Astrocyte of the spinal cord (primary cell): ENCODE measurements at regions not wholly inside any gene's neighbourhood (a gene's known extent, or its start where the extent isn't known, plus 50 kb on each side); places are given as distances from the start of the nearest gene placed in this dataset.
"Not testable (repeated sequence)": the region's sequence is repeated elsewhere in the genome, so short reads cannot be mapped to it uniquely, and the experiment has no call there.

Experiments used
- DNase-seq: peaks from one replicate; pipeline ENCODE4 v3.0.0; 2011; ENCODE audit warnings: low read depth, low spot score
- H3K4me3 ChIP-seq: 2 replicates; pipeline ENCODE4 v1.5.1; 2011; ENCODE audit warnings: low read depth, mild to moderate bottlenecking, low read length, moderate library complexity
- in situ Hi-C: cut with HindIII; loops from 2 replicates; pipeline ENCODE4 v1.10.0; 2017; ENCODE audit warnings: low sequenced_read_pairs
- TF ChIP-seq, protein P1 (sequence below): IDR thresholded peaks from 2 replicates; pipeline ENCODE4 v1.5.1; 2012; ENCODE audit warnings: low read depth, mild to moderate bottlenecking, low read length, inconsistent platforms

DNA sequence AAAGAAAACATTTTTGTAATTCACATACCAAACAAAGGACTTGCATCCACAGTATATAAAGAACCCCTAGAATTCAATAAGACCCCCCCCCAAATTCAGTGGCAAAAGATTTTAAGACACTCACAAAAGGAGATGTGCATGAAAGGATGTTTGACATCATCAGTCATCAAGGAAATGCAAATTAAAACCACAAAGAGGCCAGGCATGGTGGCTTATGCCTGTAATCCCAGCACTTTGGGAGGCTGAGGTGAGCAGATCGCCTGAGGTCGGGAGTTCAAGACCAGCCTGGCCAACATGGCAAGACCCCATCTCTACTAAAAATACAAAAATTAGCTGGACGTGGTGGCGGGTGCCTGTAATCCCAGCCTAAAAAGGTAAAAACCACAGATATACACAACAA lies 61.3 kb downstream of the AIPL1 start:
- H3K4me3 ChIP-seq, DNase-seq, in situ Hi-C loops: not testable (repeated sequence)

DNA sequence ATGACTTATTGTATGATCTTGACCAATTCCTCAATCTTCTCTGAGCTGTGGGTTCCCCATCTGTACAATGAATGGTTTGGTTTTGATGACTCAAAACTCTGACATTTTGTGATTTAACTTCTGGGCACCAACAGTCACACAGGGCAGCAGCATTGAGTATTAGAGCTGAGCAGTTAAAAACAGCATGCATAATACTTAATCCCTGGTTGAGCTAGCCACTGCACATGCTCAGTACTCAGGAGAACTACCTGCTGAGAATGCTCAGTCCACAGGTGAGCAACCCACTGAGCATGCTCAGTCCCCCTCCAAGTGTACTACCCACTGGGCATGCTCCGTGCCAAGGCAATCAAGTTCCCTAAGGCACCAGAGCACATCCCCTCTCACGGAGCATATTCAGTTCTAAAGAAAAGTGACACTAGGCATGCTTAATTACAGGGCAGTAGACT lies 68.7 kb downstream of the AIPL1 start:
- in situ Hi-C loops: no loop called here
- peak; percentile 50 for DNase-seq
- TF ChIP-seq, protein P1, sequence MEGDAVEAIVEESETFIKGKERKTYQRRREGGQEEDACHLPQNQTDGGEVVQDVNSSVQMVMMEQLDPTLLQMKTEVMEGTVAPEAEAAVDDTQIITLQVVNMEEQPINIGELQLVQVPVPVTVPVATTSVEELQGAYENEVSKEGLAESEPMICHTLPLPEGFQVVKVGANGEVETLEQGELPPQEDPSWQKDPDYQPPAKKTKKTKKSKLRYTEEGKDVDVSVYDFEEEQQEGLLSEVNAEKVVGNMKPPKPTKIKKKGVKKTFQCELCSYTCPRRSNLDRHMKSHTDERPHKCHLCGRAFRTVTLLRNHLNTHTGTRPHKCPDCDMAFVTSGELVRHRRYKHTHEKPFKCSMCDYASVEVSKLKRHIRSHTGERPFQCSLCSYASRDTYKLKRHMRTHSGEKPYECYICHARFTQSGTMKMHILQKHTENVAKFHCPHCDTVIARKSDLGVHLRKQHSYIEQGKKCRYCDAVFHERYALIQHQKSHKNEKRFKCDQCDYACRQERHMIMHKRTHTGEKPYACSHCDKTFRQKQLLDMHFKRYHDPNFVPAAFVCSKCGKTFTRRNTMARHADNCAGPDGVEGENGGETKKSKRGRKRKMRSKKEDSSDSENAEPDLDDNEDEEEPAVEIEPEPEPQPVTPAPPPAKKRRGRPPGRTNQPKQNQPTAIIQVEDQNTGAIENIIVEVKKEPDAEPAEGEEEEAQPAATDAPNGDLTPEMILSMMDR: no peak
- no peak overlapping the region for H3K4me3 ChIP-seq

DNA sequence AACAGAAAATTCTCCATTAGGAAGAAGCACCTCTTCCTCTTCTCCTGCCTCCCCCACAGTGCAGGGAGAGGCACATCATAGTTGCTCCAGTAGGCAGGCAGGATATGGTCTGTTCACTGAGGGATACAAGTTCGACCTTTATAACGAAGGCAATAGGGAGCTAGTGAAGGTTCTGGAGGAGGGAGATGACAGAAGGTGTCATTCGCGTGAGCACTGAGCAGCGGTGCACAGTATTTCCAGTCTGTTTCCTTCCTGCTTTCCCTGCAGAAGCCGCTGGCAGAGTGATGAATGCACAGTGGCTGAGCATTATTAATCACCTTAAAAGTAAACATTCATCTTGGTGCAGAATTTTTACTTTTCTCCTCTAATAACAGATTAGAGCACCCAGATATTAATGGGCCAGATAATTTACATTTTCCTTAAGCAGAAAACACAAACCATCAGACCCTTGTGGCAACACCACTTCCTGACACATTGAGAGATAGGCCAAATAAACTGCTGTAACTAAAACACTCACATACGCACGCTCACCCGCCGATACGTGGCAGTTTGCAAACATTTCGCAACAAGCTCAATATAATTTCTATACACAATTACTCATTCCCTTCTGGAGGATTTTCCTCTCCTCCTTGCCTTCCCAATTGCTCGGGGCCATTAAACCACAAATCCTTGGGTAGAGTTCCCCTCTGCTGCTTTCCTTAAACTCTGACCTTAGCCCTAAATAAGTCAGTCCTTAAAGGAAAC lies 69.5 kb downstream of the AIPL1 start:
- no peak overlapping the region for H3K4me3 ChIP-seq
- TF ChIP-seq, protein P1: no peak
- DNase-seq: peak; percentile 39
- in situ Hi-C loops: no loop called here

DNA sequence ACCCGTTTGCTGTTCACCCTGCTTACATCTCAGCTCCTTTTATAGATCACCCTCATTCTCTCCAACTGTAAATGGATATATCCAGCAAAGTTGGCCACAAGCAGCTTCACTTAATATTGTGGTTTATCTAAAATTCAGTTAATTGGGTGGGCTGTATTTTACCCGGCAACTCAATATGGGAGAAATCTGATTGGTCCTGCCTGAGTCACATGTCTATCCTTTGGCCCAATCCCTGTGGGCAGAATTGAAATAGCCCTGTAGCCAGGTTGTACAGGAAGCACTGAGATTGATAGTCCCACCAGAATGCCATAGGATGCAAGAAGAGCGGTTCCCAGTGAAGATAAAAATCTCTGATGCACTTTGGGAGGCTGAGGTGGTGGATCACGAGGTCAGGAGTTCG lies 73.2 kb downstream of the AIPL1 start:
- TF ChIP-seq, protein P1: no peak
- H3K4me3 ChIP-seq: no peak overlapping the region
- DNase-seq: no peak
- in situ Hi-C loops: no loop called here

DNA sequence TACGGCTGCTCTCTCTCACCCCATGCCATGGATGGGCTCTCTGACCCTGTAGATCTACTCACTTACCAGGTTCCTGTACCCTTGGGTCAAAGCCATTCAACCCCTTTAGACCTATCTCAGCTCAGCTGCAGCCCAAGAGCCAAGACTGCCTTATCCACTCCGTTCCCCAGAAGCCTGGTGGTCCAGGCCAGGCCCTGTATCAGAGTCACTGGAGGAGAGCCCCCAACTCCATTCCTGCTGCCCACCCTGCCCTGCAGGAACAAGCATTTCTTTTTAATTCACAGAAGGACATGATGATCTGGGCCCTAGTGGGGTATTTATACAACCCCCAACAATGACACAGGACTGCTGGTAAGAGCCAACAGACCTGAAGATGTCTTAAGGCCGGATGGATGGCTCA lies 76.8 kb downstream of the AIPL1 start:
- H3K4me3 ChIP-seq: no peak overlapping the region
- DNase-seq: no peak
- TF ChIP-seq, protein P1: no peak
- in situ Hi-C loops: no loop called here

DNA sequence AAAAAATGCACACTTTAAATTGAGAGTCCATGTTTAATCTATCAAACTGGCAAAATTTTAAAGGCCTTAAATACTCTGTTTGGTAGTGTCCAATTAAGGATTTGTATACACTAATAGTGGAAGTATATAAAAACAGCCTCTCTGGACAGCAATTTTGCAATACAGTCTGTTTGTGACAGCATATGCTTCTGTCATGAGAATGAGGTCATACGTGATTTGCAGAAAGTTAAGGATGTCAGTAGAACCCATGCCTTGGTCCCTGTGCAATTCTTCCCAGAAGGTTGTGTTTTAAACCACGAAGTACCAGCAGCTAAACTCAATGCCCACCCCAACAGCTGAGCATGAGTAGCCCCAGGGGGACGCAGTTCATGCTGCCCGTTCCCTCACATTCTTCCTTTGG lies 78.4 kb downstream of the AIPL1 start:
- TF ChIP-seq, protein P1: no peak
- no peak for DNase-seq
- no peak overlapping the region for H3K4me3 ChIP-seq
- in situ Hi-C loops: no loop called here

DNA sequence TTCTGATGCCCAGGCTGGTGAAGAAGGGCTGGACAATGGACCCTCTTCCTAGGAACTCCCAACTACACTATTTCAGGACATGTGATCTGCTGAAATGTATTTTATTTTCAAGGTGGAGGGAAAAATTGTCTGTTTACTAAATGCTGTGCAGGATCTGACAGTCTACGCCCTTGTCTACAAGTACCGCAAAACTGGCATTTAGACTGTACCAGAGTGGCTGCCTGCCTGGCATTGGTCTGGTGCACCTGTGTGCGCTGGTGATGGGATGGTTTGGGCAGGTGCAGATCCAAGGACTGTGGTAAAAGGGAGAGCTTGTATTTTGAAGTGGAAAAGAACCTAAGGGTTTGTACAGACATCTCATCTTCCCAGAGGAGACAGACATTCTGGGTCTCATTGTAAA lies 79.7 kb downstream of the AIPL1 start:
- in situ Hi-C loops: no loop called here
- DNase-seq: no peak
- TF ChIP-seq, protein P1: no peak
- H3K4me3 ChIP-seq: no peak overlapping the region
